ENCODE measurements at regions not wholly inside any gene's neighbourhood (a gene's known extent, or its start where the extent isn't known, plus 50 kb on each side); places are given as distances from the start of the nearest gene placed in this dataset.
"Not testable (repeated sequence)": the region's sequence is repeated elsewhere in the genome, so short reads cannot be mapped to it uniquely, and the experiment has no call there.

- peak; percentile 53 for DNase-seq (ENCODE audit: low spot score)
Measured at GRCh38 chr21:31609081-31609480, 50.4 kb upstream of the SOD1 start.

GRCh38 chr21:31607791-31608190, 51.7 kb upstream of the SOD1 start:
- DNase-seq (ENCODE audit: low spot score) = no peak

- no peak for DNase-seq (ENCODE audit: low spot score)
Measured at GRCh38 chr21:31606081-31606874, 53.2 kb upstream of the SOD1 start.

GRCh38 chr21:31604591-31605190, 54.8 kb upstream of the SOD1 start:
- peak; percentile 78 for DNase-seq (ENCODE audit: low spot score)

DNA sequence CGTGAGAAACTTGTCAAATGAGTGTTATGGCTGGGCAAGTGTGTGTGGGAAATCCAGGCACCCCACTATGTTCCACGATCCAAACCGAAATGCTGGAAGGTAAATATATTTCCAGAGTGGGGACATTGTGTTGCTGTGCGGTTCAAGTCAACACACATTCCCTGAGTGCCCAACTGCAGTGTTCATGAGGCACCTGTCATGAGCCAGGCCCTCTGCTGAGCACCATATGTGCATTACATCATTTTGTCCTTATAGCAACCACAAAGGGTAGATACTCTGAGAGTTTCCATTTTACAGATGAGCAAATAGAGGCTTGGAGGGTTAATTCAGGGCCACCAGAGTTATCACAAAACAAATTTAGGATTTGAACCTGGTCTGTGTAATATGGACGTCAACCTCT, 59.9 kb upstream of the SOD1 start:
- DNase-seq (ENCODE audit: low spot score) = no peak

GRCh38 chr21:31599013-31599412, 60.5 kb upstream of the SOD1 start:
- DNase-seq (ENCODE audit: low spot score) = no peak

DNA sequence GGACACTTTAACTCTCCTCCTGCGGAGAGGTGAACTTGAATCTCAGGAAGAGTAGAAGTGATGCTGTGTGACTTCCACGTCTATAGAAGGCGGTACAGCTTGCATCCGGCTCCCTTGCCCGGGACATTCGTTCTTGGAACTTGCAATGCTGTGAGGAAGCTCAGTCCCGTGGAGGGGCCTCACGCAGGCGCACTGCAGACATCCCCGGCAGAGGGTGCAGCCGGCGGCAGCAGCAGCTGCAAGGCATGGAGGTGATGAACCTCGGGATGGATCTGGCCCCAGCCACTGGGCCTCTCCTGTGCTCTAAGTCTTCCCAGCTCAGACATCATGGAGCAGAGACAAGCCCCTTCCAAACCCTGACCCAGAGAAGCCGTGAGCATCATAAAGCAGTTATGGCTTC, 61.8 kb upstream of the SOD1 start:
- DNase-seq (ENCODE audit: low spot score) = no peak

- DNase-seq (ENCODE audit: low spot score) = no peak
Measured at GRCh38 chr21:31596055-31596454, 63.4 kb upstream of the SOD1 start.

DNA sequence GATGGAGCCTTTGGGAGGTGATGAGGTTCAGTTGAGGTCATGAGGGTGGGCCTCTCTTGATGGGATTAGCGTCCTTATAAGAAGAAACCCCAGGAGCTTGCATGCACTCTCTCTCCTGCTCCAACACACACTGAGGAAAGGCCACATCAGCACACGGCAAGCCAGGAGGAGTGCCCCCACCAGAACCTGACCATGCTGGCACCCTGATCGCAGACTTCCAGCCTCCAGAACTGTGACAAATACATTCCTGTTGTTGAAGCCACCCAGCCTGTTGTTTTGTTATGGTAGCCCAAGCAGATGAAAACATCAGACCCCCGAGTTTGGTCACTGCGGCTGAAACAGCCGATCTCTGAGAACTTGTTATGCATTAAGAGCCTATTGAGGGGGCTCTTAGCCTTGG, 64.8 kb upstream of the SOD1 start:
- no peak for DNase-seq (ENCODE audit: low spot score)

GRCh38 chr21:31594279-31594678, 65.2 kb upstream of the SOD1 start:
- no peak for DNase-seq (ENCODE audit: low spot score)

GRCh38 chr21:31592963-31593560, 66.4 kb upstream of the SOD1 start:
- DNase-seq (ENCODE audit: low spot score) = no peak

DNA sequence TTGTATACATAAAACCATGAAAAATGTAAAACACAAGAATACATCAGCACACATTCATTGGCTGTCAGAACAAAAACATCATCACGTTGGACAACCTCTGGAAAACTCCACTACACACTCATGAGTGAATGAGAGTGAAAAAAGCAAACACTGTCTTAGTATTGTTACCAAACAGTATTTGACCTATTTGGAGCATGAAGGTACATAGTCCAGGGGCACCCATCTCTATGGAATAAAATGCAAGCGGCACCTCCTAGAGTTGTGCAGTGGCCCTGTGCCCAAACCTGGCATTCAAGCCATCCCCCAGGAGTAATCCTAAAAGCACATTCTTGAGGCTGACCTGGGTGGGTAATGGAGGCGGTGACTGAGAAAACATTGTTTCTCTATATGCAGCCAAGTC, 67.0 kb upstream of the SOD1 start:
- DNase-seq (ENCODE audit: low spot score) = no peak

DNA sequence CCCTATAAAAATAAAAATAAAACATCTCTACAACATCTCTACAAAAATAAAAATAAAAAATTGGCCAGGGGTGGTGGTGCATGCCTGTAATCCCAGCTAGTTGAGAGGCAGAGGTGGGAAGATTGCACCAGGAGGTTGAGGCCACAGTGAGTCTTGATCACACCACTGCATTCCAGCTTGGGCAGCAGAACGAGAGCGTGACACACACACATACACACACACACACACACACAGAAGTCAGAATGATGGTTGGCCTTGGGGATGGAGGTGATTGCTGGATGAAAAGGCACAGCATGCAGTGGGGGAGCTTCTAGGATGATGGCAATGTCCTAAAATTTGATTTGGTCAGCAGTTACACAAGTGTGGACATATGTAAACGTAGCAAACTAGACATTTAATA, 69.7 kb upstream of the SOD1 start:
- no peak for DNase-seq (ENCODE audit: low spot score)

- DNase-seq (ENCODE audit: low spot score) = no peak
Measured at GRCh38 chr21:31586118-31586517, 73.4 kb upstream of the SOD1 start.

- DNase-seq (ENCODE audit: low spot score) = not testable (repeated sequence)
Measured at GRCh38 chr21:31583937-31584336, 75.6 kb upstream of the SOD1 start.

- no peak for DNase-seq (ENCODE audit: low spot score)
Measured at GRCh38 chr21:31583498-31583897, 76.0 kb upstream of the SOD1 start.

DNA sequence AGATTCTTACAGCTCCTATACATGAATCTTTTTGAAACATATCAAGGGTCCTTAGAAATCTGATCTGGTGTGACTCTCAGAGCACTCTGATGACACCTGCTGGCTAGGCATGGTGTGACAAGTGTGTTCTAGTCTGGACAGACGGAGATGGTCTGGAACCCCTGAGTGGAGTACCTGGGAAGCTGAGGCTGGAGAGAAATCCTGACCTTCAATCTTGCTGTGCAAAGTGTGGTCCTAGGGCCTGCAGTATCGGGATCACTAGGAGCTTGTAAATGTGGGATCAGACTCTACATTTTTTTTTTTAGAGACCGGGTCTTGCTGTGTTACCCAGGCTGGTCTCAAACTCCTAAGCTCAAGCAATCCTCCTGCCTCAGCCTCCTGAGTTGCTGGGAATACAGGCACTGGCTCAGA, 78.6 kb upstream of the SOD1 start:
- DNase-seq (ENCODE audit: low spot score) = peak; percentile 75

- DNase-seq (ENCODE audit: low spot score) = no peak
Measured at GRCh38 chr21:31577271-31577670, 82.2 kb upstream of the SOD1 start.

DNA sequence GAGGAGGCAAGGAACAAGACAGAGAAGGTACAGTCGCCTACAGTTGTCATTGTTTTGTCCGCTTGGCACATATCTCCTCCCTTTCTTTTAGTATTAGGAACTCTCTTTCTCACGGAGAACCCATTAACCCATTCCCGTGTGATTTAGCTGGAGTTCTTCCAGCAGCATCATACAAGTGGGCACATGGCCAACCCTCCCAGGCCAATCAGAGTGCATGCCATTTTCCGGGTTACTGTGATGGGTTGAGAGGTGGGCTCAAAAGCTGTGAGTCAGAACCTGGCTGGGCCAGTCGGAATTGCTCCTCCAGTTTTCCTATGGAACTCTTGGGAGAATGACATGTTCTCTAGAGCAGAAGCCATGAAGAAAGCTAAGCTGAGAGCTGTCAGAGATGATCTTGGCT, 83.1 kb upstream of the SOD1 start:
- no peak for DNase-seq (ENCODE audit: low spot score)

- DNase-seq (ENCODE audit: low spot score) = no peak
Measured at GRCh38 chr21:31573217-31573616, 86.3 kb upstream of the SOD1 start.

DNA sequence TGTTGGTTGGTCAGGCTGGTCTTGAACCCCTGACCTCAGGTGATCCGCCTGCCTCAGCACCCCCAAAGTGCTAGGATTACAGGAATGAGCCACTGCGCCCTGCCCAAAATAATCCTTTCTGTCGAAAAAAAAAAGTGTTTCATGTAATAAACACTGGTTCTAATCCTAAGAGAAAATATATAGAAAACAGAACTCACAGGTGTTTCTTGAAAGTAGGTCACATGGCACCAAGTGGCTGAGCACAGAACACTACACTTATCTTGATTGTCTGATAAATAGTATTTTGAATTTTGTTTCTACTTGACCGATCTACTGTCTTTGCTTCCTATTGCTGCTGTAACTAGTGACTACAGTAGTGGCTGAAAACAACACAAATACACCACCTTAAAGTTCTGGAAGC, 87.6 kb upstream of the SOD1 start:
- no peak for DNase-seq (ENCODE audit: low spot score)

- DNase-seq (ENCODE audit: low spot score) = no peak
Measured at GRCh38 chr21:31570824-31571566, 88.5 kb upstream of the SOD1 start.

DNA sequence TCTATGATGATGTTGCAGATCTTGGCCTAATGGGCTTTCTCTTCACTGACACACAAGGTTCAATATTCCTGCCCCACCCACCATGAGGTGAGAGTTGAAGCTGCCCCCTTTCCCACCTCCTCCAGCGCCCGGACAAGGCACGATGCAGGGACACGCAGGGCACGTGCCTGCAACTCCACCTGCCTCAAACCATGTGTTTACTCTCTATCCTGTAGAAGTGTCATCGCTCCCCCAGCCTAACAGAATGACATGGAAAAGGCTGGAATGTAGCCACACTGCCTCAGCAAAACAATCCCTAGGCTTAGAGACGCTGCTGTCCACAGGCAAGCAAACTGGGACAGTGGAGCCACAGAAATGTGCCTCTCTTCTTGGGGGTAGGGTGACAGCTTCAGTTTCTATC, 92.9 kb upstream of the SOD1 start:
- DNase-seq (ENCODE audit: low spot score) = no peak

Data from ecto neural progenitor cell (in vitro differentiated cells).